Mesenchymal stem cell (in vitro differentiated cells and primary cell): ENCODE measurements at regions not wholly inside any gene's neighbourhood (a gene's known extent, or its start where the extent isn't known, plus 50 kb on each side); places are given as distances from the start of the nearest gene placed in this dataset.

Source experiments
- DNase-seq: peaks from one replicate; pipeline ENCODE4 v3.0.0-alpha.2; 2013
- H2AFZ ChIP-seq: one replicate; pipeline ENCODE4 v1.6.1; 2013; ENCODE audit warnings: low read depth, mild to moderate bottlenecking, control low read depth, inconsistent platforms, low read length, moderate library complexity
- H2AK5ac ChIP-seq: 2 replicates; pipeline ENCODE4 v1.6.1; 2013; ENCODE audit warnings: low read length, moderate library complexity, mild to moderate bottlenecking, inconsistent platforms; ENCODE audit not compliant: severe bottlenecking
- H2BK120ac ChIP-seq: one replicate; pipeline ENCODE4 v1.6.1; 2013; ENCODE audit warnings: low read depth, mild to moderate bottlenecking, inconsistent platforms, low read length, moderate library complexity
- H2BK12ac ChIP-seq, 2 experiments: one replicate each; pipeline ENCODE4 v1.6.1; 2013; ENCODE audit warnings: inconsistent platforms in 2 of 2, low read length in 2 of 2, mild to moderate bottlenecking in 2 of 2, moderate library complexity in 2 of 2, control low read depth in 1 of 2
- H2BK15ac ChIP-seq: one replicate; pipeline ENCODE4 v1.6.1; 2013; ENCODE audit warnings: mild to moderate bottlenecking, low read depth, inconsistent platforms; ENCODE audit not compliant: poor library complexity, severe bottlenecking
- H2BK5ac ChIP-seq: 2 replicates; pipeline ENCODE4 v1.6.1; 2013; ENCODE audit warnings: low read depth, mild to moderate bottlenecking, low read length, control low read depth, inconsistent platforms; ENCODE audit not compliant: poor library complexity, severe bottlenecking
- H3K14ac ChIP-seq, 2 experiments: one replicate each; pipeline ENCODE4 v1.6.1; 2013; ENCODE audit warnings: inconsistent platforms in 2 of 2, low read length in 2 of 2, control low read depth in 1 of 2, mild to moderate bottlenecking in 1 of 2, moderate library complexity in 1 of 2
- H3K18ac ChIP-seq, 2 experiments: one replicate each; pipeline ENCODE4 v1.6.1; 2013; ENCODE audit warnings: inconsistent platforms in 2 of 2, low read length in 2 of 2, control low read depth in 1 of 2, low read depth in 1 of 2, mild to moderate bottlenecking in 1 of 2
- H3K23ac ChIP-seq, 2 experiments: one replicate each; pipeline ENCODE4 v1.6.1; 2013; ENCODE audit warnings: inconsistent platforms in 2 of 2, low read length in 2 of 2, mild to moderate bottlenecking in 2 of 2, moderate library complexity in 2 of 2, control low read depth in 1 of 2
- H3K27ac ChIP-seq: 2 replicates; pipeline ENCODE4 v1.5.1; 2013; ENCODE audit warnings: mild to moderate bottlenecking, moderate library complexity, low read length, control low read depth, inconsistent platforms; ENCODE audit not compliant: poor library complexity, severe bottlenecking
- H3K27me3 ChIP-seq, 2 experiments: 2 replicates each; pipeline versions ENCODE4 v1.6.1 to v1.7.0; 2013; ENCODE audit warnings: low read length in 2 of 2, mild to moderate bottlenecking in 2 of 2, moderate library complexity in 2 of 2, control low read depth in 1 of 2, inconsistent platforms in 1 of 2; ENCODE audit not compliant: control insufficient read depth in 1 of 2, insufficient read depth in 1 of 2
- H3K36me3 ChIP-seq, 2 experiments: 2 replicates each; pipeline versions ENCODE4 v1.6.1 to v1.7.0; 2013; ENCODE audit warnings: low read length in 2 of 2, control low read depth in 1 of 2, inconsistent platforms in 1 of 2, low read depth in 1 of 2, mild to moderate bottlenecking in 1 of 2; ENCODE audit not compliant: insufficient read depth in 2 of 2, control insufficient read depth in 1 of 2
- H3K4ac ChIP-seq, 2 experiments: one replicate each; pipeline ENCODE4 v1.6.1; 2013; ENCODE audit warnings: inconsistent platforms in 2 of 2, low read length in 2 of 2, mild to moderate bottlenecking in 2 of 2, moderate library complexity in 2 of 2, control low read depth in 1 of 2, low read depth in 1 of 2
- H3K4me1 ChIP-seq: 2 replicates; pipeline ENCODE4 v1.6.1; 2013; ENCODE audit warnings: low read depth, low read length, control low read depth; ENCODE audit not compliant: control insufficient read depth, insufficient read depth
- H3K4me2 ChIP-seq: 2 replicates; pipeline ENCODE4 v1.6.1; 2013; ENCODE audit warnings: low read length, mild to moderate bottlenecking, inconsistent platforms; ENCODE audit not compliant: poor library complexity, severe bottlenecking
- H3K4me3 ChIP-seq, 2 experiments: 2 replicates each; pipeline versions ENCODE4 v1.5.1 to v1.7.0; 2013; ENCODE audit warnings: low read length in 2 of 2, mild to moderate bottlenecking in 2 of 2, control low read depth in 1 of 2, low read depth in 1 of 2; ENCODE audit not compliant: insufficient read depth in 1 of 2
- H3K79me1 ChIP-seq: replicated peaks from 2 replicates; pipeline ENCODE4 v1.6.1; 2013; ENCODE audit warnings: mild to moderate bottlenecking, control low read depth, low read length, inconsistent platforms; ENCODE audit not compliant: poor library complexity, severe bottlenecking
- H3K9ac ChIP-seq: 2 replicates; pipeline ENCODE4 v1.7.0; 2013; ENCODE audit warnings: mild to moderate bottlenecking, low read length, moderate library complexity
- H3K9me3 ChIP-seq: 2 replicates; pipeline ENCODE4 v1.7.0; 2013; ENCODE audit warnings: mild to moderate bottlenecking, low read length; ENCODE audit not compliant: control insufficient read depth
- H4K8ac ChIP-seq: one replicate; pipeline ENCODE4 v1.6.1; 2013; ENCODE audit warnings: inconsistent platforms, mild to moderate bottlenecking, low read length, moderate library complexity
- H4K91ac ChIP-seq: one replicate; pipeline ENCODE4 v1.6.1; 2013; ENCODE audit warnings: mild to moderate bottlenecking, low read length, inconsistent platforms
- WGBS: methylation state at CpG from one replicate; pipeline ENCODE4 v1.1.7; 2013; ENCODE audit warnings: mixed read lengths; 5-methylcytosine and 5-hydroxymethylcytosine counted together

- WGBS: 83% methylated on average over 1 of the region's 2 CpGs
- H3K4ac ChIP-seq: no peak overlapping the region
Measured at GRCh38 chr20:52331655-52332054, 140.1 kb upstream of the ZFP64 start.

GRCh38 chr20:52321396-52321795, 129.8 kb upstream of the ZFP64 start:
- Histone ChIP-seq H3K79me1 (no peaks in the 10 kb centered on the region), H2AK5ac (no peak overlapping the region), H2BK120ac (no peak overlapping the region), H3K4me2 (no peak overlapping the region), H3K18ac (no peak overlapping the region), H3K4me1 (no peaks in the 10 kb centered on the region), H4K91ac (no peak overlapping the region), H4K8ac (no peak overlapping the region), H3K27ac (no peak overlapping the region), H2BK5ac (no peak overlapping the region), H3K9ac (no peak overlapping the region), H2AFZ (no peak overlapping the region), H2BK12ac (no peak overlapping the region), H3K23ac (no peak overlapping the region), H3K4ac (no peak overlapping the region), H3K9me3 (no peaks in the 10 kb centered on the region), H3K27me3 (peaks cover 0 to 6% of the 10 kb centered on the region in 2 experiments), H3K14ac (no peak overlapping the region), H2BK15ac (no peak overlapping the region), H3K36me3 (no peaks in the 10 kb centered on the region), H3K4me3 (no peak overlapping the region)
- WGBS: 70% methylated on average over 3 of the region's 3 CpGs
- DNase-seq: no peak

More at GRCh38 chr20:52331655-52332054, 140.1 kb upstream of the ZFP64 start:
- H3K23ac ChIP-seq: no peak overlapping the region
- H2AK5ac ChIP-seq: no peak overlapping the region
- H3K9ac ChIP-seq: no peak overlapping the region
- H2BK120ac ChIP-seq: no peak overlapping the region
- no peak overlapping the region for H2BK15ac ChIP-seq
- H3K79me1 ChIP-seq: no peaks in the 10 kb centered on the region
- H3K18ac ChIP-seq: no peak overlapping the region
- H3K27ac ChIP-seq: no peak overlapping the region
- no peak overlapping the region for H3K14ac ChIP-seq
- H2AFZ ChIP-seq: no peak overlapping the region
- H3K4me3 ChIP-seq: no peak overlapping the region
- no peak overlapping the region for H4K8ac ChIP-seq
- H2BK5ac ChIP-seq: no peak overlapping the region
- H4K91ac ChIP-seq: no peak overlapping the region
- no peak overlapping the region for H2BK12ac ChIP-seq
- no peaks in the 10 kb centered on the region for H3K36me3 ChIP-seq
- H3K27me3 ChIP-seq: peaks cover 0 to 33% of the 10 kb centered on the region in 2 experiments
- DNase-seq: no peak
- no peak overlapping the region for H3K4me2 ChIP-seq
- peaks cover 6% of the 10 kb centered on the region for H3K9me3 ChIP-seq
- H3K4me1 ChIP-seq: no peaks in the 10 kb centered on the region

GRCh38 chr20:52318651-52319050, 127.1 kb upstream of the ZFP64 start:
- 84% methylated on average over 6 of the region's 6 CpGs for WGBS
- Histone ChIP-seq H2AK5ac (no peak overlapping the region), H3K9me3 (no peaks in the 10 kb centered on the region), H3K23ac (no peak overlapping the region), H3K4ac (no peak overlapping the region), H2AFZ (no peak overlapping the region), H4K8ac (no peak overlapping the region), H3K36me3 (no peaks in the 10 kb centered on the region), H3K4me1 (no peaks in the 10 kb centered on the region), H2BK15ac (no peak overlapping the region), H2BK5ac (no peak overlapping the region), H3K18ac (no peak overlapping the region), H3K9ac (no peak overlapping the region), H3K27ac (no peak overlapping the region), H3K4me2 (no peak overlapping the region), H3K27me3 (peaks cover 0 to 6% of the 10 kb centered on the region in 2 experiments), H2BK120ac (no peak overlapping the region), H3K14ac (no peak overlapping the region), H3K79me1 (no peaks in the 10 kb centered on the region), H2BK12ac (peak overlapping the region in 1 of 2 experiments; percentile 23), H3K4me3 (no peak overlapping the region), H4K91ac (peak overlapping the region; percentile 39)
- DNase-seq: no peak

GRCh38 chr20:52313341-52313963, 121.9 kb upstream of the ZFP64 start:
- no peaks in the 10 kb centered on the region for H3K9me3 ChIP-seq
- H3K14ac ChIP-seq: no peak overlapping the region
- H2BK15ac ChIP-seq: peak overlapping the region; percentile 48
- no peaks in the 10 kb centered on the region for H3K27me3 ChIP-seq
- peak overlapping the region; percentile 70 for H3K9ac ChIP-seq
- peak overlapping the region in 1 of 2 experiments; percentile 38 for H3K4me3 ChIP-seq
- no peak overlapping the region for H2BK12ac ChIP-seq
- H2BK120ac ChIP-seq: no peak overlapping the region
- H3K27ac ChIP-seq: no peak overlapping the region
- H3K4me2 ChIP-seq: no peak overlapping the region
- no peaks in the 10 kb centered on the region for H3K79me1 ChIP-seq
- H3K4me1 ChIP-seq: no peaks in the 10 kb centered on the region
- peak overlapping the region in 1 of 2 experiments; percentile 37 for H3K4ac ChIP-seq
- 27% methylated on average over 14 of the region's 16 CpGs for WGBS
- no peak overlapping the region for H4K91ac ChIP-seq
- no peak overlapping the region for H2BK5ac ChIP-seq
- no peak overlapping the region for H3K23ac ChIP-seq
- H2AK5ac ChIP-seq: no peak overlapping the region
- H2AFZ ChIP-seq: no peak overlapping the region
- H3K18ac ChIP-seq: no peak overlapping the region
- H4K8ac ChIP-seq: no peak overlapping the region
- peak; percentile 64 for DNase-seq
- no peaks in the 10 kb centered on the region for H3K36me3 ChIP-seq
